Naive B cell (primary cell): ENCODE measurements at regions not wholly inside any gene's neighbourhood (a gene's known extent, or its start where the extent isn't known, plus 50 kb on each side); places are given as distances from the start of the nearest gene placed in this dataset.

Source experiments
- ATAC-seq, 2 donors: fragments of 150-1000 bp; cut with Tn5 transposase; 2 replicates each; pipeline ENCODE4 v1.10.0; 2021; ENCODE audit warnings: low read depth in 2 of 2, mild to moderate bottlenecking in 2 of 2, moderate library complexity in 2 of 2
- DNase-seq: peaks from one replicate; pipeline ENCODE4 v3.0.0; 2022
- H3K27ac Mint-ChIP-seq, 6 donors: one replicate each; pipeline ENCODE4 v1.8.0; 2020 to 2022; ENCODE audit warnings: mild to moderate bottlenecking in 6 of 6, mixed read lengths in 6 of 6, moderate library complexity in 5 of 6, inconsistent platforms in 2 of 6
- H3K27me3 Mint-ChIP-seq, 3 donors: one replicate each; pipeline ENCODE4 v1.8.0; 2021 to 2022; ENCODE audit warnings: mixed read lengths in 3 of 3, mild to moderate bottlenecking in 1 of 3
- H3K36me3 Mint-ChIP-seq, 2 donors: one replicate each; pipeline ENCODE4 v1.8.0; 2020 to 2022; ENCODE audit warnings: mixed read lengths in 2 of 2, inconsistent platforms in 1 of 2, mild to moderate bottlenecking in 1 of 2
- H3K4me1 Mint-ChIP-seq, 3 donors: one replicate each; pipeline ENCODE4 v1.8.0; 2020 to 2022; ENCODE audit warnings: mixed read lengths in 3 of 3, inconsistent platforms in 1 of 3, mild to moderate bottlenecking in 1 of 3, moderate library complexity in 1 of 3
- H3K4me3 Mint-ChIP-seq, 8 donors: one replicate each; pipeline ENCODE4 v1.8.0; 2020 to 2022; ENCODE audit warnings: mild to moderate bottlenecking in 8 of 8, mixed read lengths in 8 of 8, moderate library complexity in 8 of 8, inconsistent platforms in 2 of 8
- H3K9me3 Mint-ChIP-seq, 7 donors: one replicate each; pipeline ENCODE4 v1.8.0; 2020 to 2022; ENCODE audit warnings: mixed read lengths in 7 of 7, mild to moderate bottlenecking in 5 of 7, inconsistent platforms in 2 of 7, moderate library complexity in 1 of 7

DNA sequence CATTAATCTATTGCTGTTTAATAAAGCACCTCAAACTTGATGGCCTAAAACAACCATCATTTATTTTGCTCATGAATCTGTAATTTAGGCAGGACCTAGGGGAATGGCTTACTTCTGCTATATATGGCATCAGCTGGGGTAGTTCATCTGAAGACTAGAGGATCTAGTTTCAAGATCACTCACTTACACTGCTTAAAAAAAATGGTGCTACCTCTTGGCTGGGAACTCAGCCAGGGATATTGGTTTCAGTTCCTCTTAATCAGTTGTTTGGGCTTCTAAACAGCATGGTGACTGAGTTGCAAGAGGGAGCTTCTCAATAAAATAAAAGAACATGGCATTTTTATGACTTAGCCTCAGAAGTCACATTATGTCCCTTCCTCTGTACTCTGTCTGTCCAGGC, 142.0 kb downstream of the FAM114A2 start:
- ATAC-seq, result no peak
- H3K4me3 Mint-ChIP-seq, result no peak overlapping the region
- no peaks in the 10 kb centered on the region for H3K4me1 Mint-ChIP-seq
- H3K36me3 Mint-ChIP-seq, result no peaks in the 10 kb centered on the region
- no peak overlapping the region for H3K27ac Mint-ChIP-seq
- H3K9me3 Mint-ChIP-seq, result peaks cover 0 to 5% (median 0%) of the 10 kb centered on the region in 7 donors
- no peak for DNase-seq
- peaks cover 1 to 17% (median 9%) of the 10 kb centered on the region in 3 donors for H3K27me3 Mint-ChIP-seq

DNA sequence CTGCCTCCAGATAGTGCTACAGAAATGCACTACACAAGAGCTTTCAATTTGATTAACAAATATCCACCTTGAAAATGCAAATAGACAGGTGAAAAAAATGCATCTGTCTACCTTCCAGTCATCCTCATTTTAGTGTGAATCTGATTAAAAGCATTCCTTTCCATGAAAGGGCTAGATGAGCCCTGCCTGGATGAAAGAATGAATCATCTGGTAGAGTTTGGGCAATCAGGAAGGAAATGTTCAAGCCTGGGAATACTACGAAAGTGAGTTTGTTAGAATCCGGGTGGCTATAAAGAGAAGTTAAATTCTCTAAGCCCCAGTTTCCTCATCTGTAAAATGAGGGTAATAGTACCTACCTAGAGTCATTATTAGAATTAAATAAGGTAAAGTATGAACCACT, 142.6 kb downstream of the FAM114A2 start:
- Mint-ChIP-seq H3K4me3 (no peak overlapping the region), H3K9me3 (peaks cover 0 to 5% (median 0%) of the 10 kb centered on the region in 7 donors), H3K27ac (no peak overlapping the region), H3K27me3 (peaks cover 4 to 17% (median 9%) of the 10 kb centered on the region in 3 donors), H3K36me3 (no peaks in the 10 kb centered on the region), H3K4me1 (no peaks in the 10 kb centered on the region)
- no peak for ATAC-seq
- DNase-seq, result no peak

DNA sequence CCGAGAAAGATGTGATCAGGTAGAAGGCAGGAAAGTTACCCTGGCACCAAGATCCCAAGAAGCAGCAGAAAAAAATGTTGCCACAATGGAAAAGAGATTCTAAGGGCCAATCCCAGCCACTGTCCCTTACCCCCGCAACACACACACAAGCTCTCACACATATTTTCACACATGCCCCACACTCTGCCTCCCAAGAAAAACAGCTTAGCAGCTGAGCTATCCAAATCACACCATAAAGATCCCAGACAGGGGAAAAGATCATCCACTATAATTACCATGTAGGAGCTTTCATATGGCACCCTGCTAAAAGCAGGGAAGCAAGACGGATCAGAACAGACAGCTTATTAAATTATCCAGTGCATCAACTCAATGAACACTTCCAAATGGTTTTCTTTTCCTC, 143.4 kb downstream of the FAM114A2 start:
- no peaks in the 10 kb centered on the region for H3K36me3 Mint-ChIP-seq
- ATAC-seq, result no peak

DNA sequence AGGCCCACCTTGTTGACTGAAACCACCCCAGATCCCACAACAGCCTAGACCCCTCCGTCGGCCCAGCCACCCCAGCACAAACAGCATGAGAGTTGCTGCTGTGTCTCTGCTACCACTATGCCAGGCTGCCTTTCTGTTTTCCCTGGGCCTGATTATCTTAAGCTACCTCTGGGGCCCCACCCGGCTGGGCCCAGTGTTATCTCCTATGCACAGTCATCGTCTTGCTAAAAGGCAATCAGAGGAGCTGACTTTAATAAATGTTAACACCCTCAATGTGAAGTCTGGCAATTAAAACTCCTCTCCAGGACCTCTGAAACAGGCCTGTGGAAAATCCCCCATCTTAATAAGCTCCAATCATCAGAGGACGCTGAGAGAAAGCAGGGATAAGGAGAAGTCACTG, 144.9 kb downstream of the FAM114A2 start:
- Mint-ChIP-seq H3K4me3 (no peak overlapping the region), H3K36me3 (no peaks in the 10 kb centered on the region), H3K27ac (peak overlapping the region in 2 of 6 donors; percentile 4 to 12), H3K27me3 (peaks cover 4 to 17% (median 9%) of the 10 kb centered on the region in 3 donors), H3K4me1 (no peaks in the 10 kb centered on the region), H3K9me3 (peaks cover 0 to 5% (median 0%) of the 10 kb centered on the region in 7 donors)
- DNase-seq (no peak), ATAC-seq (no peak)

More for the DNA sequence above, 143.4 kb downstream of the FAM114A2 start:
- H3K4me3 Mint-ChIP-seq, result no peak overlapping the region
- H3K9me3 Mint-ChIP-seq, result peaks cover 0 to 5% (median 0%) of the 10 kb centered on the region in 7 donors
- H3K4me1 Mint-ChIP-seq, result no peaks in the 10 kb centered on the region
- H3K27ac Mint-ChIP-seq, result no peak overlapping the region
- DNase-seq, result no peak
- peaks cover 4 to 17% (median 9%) of the 10 kb centered on the region in 3 donors for H3K27me3 Mint-ChIP-seq

DNA sequence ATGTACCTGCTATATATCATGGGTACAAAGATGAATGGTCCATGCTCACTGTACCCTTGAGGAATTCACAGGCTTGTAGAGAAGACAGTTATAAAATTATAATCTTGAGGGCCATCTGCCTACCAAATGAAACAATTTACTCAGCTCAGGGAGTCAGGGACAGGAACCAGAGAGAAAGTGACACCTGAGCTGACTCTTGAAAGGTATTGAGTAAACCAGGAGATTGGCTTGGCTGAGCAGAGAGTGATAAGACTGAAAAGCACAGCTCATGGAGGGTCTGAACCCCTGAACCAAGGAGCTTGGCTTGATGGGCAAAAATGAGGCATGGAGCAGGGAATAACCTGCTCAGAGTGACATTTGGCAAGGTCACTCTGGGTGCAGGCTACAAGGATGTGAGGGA, 147.3 kb downstream of the FAM114A2 start:
- Mint-ChIP-seq H3K27me3 (peaks cover 0 to 5% (median 4%) of the 10 kb centered on the region in 3 donors), H3K9me3 (no peaks in the 10 kb centered on the region)

DNA sequence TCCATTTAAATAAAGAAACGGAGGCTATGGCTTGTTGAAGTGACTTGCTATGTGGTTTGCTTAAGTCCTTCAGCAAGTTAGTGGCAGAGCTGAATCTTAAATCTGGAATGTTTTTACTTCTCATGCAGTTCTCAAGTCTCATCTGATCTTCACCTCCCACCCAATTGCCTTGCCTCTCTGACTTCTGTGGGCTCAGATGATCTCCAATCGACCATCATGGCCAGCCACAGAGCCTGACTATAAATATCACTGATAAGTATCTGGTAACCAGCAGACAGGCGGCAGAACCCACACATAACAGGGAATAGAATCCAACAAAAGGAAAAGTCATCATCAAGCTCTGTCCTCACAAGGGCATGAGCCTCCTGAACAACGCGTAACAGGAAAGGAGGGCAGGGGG, 149.9 kb downstream of the FAM114A2 start:
- Mint-ChIP-seq H3K27me3 (peaks cover 0 to 6% (median 1%) of the 10 kb centered on the region in 3 donors), H3K36me3 (no peaks in the 10 kb centered on the region), H3K9me3 (no peaks in the 10 kb centered on the region), H3K27ac (no peak overlapping the region), H3K4me1 (no peaks in the 10 kb centered on the region), H3K4me3 (no peak overlapping the region)
- DNase-seq, result no peak
- ATAC-seq, result no peak

More for the DNA sequence above, 147.3 kb downstream of the FAM114A2 start:
- Mint-ChIP-seq H3K4me1 (no peaks in the 10 kb centered on the region), H3K4me3 (no peak overlapping the region), H3K36me3 (no peaks in the 10 kb centered on the region), H3K27ac (no peak overlapping the region)
- ATAC-seq (no peak), DNase-seq (no peak)

DNA sequence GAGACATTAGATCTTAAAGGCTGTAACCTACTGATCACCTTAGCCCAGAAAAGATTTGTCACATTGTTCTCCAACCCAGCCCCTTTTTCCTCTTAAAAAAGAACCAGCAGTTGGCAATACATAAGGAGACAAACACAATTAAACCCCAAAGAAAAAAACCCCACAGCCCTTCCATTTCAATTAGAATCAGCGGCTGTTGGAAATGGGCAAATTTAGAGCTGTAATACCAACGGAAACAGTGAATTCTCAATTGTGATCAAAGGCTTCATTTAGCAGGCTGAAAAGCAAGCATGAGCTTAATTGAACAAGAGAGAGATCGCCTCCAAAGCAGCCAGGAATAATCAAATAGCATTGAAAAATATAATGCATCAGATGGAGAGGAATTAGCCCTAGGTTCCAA, 153.6 kb downstream of the FAM114A2 start:
- no peaks in the 10 kb centered on the region for H3K36me3 Mint-ChIP-seq
- H3K4me3 Mint-ChIP-seq, result no peak overlapping the region
- DNase-seq (no peak), ATAC-seq (no peak)
- H3K9me3 Mint-ChIP-seq, result peaks cover 0 to 7% (median 0%) of the 10 kb centered on the region in 7 donors
- H3K27ac Mint-ChIP-seq, result no peak overlapping the region
- peaks cover 9 to 14% (median 11%) of the 10 kb centered on the region in 3 donors for H3K27me3 Mint-ChIP-seq
- H3K4me1 Mint-ChIP-seq, result no peaks in the 10 kb centered on the region

DNA sequence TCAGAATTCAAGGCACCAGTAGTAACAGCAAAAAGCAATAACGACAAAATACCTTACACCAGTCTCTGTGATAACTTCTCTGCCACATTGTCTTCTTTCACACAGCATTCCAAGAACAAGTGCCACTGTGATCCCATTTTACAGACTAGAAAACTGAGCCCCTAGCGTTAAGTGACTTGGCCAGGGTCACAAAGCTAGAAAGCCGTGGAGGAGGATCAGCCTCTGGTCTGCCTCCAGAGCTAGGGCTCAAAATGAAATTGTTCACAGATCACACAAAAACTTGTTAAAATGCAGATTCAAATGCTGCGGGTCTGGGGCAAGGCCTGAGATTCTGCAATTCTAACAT, 154.1 kb downstream of the FAM114A2 start:
- H3K4me1 Mint-ChIP-seq, result no peaks in the 10 kb centered on the region
- DNase-seq (no peak), ATAC-seq (no peak)
- H3K36me3 Mint-ChIP-seq, result no peaks in the 10 kb centered on the region
- no peak overlapping the region for H3K4me3 Mint-ChIP-seq
- peaks cover 9 to 14% (median 11%) of the 10 kb centered on the region in 3 donors for H3K27me3 Mint-ChIP-seq
- no peak overlapping the region for H3K27ac Mint-ChIP-seq
- peaks cover 0 to 7% (median 0%) of the 10 kb centered on the region in 7 donors for H3K9me3 Mint-ChIP-seq

DNA sequence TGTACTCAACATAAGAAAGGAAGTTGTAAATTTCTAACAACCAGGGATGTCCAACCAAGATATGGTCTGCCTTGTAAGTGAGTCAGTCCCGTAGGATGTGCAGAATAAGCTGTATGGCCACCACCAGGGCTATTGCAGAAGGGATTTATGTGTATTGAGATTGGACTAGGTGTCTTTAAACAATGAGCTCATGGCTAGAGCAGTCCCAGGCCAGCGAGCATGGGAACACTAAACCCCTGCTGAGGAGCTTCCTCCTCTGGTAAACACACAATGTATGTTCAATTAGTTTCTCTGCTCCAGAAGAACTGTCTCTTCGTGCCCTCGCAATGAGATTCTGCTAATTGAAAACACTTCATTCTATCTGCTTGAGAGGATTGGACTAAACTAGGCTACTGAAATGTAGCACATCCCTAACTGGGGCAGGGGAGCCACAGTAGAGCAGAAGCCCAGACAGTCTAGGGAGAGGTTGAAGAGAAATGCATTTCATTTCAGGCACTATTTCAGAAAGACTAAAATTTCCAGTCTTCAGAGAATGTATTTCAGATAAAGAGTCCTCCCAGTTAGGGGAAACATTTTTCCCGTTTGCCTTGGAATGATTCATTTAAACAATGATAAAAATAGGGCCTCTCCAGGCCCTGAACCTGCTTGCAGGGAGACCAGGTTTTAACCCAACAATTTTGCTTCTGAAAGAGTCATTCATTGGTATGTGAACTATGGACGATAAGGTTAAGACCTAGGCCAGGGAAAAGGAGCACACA, 154.7 kb downstream of the FAM114A2 start:
- Mint-ChIP-seq H3K27ac (no peak overlapping the region), H3K36me3 (no peaks in the 10 kb centered on the region), H3K4me1 (no peaks in the 10 kb centered on the region), H3K9me3 (peaks cover 0 to 7% (median 0%) of the 10 kb centered on the region in 7 donors), H3K27me3 (peaks cover 9 to 14% (median 11%) of the 10 kb centered on the region in 3 donors), H3K4me3 (no peak overlapping the region)
- ATAC-seq (no peak), DNase-seq (no peak)

DNA sequence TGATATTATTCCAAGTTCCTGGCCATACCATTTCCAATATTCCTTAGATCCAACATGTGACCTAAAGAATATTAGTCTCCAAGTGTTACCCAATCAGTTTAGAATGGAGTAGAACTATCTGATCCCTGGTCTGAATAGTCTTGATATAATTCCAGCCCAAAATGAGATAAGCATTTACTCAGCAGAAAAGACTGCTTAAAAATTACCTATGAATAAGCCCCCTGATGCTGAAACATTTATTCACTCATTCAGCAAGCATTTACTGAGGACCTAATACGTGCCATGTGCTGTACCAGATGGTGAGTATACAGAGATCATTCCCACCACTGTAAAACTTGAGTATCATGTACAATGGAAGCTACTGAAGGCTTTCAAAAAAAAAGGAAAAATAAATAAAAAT, 157.0 kb downstream of the FAM114A2 start:
- DNase-seq, result no peak
- H3K27ac Mint-ChIP-seq, result no peak overlapping the region
- no peak overlapping the region for H3K4me3 Mint-ChIP-seq
- no peaks in the 10 kb centered on the region for H3K36me3 Mint-ChIP-seq
- H3K27me3 Mint-ChIP-seq, result peaks cover 9 to 17% (median 11%) of the 10 kb centered on the region in 3 donors
- H3K9me3 Mint-ChIP-seq, result peaks cover 0 to 7% (median 0%) of the 10 kb centered on the region in 7 donors
- no peaks in the 10 kb centered on the region for H3K4me1 Mint-ChIP-seq
- no peak for ATAC-seq

DNA sequence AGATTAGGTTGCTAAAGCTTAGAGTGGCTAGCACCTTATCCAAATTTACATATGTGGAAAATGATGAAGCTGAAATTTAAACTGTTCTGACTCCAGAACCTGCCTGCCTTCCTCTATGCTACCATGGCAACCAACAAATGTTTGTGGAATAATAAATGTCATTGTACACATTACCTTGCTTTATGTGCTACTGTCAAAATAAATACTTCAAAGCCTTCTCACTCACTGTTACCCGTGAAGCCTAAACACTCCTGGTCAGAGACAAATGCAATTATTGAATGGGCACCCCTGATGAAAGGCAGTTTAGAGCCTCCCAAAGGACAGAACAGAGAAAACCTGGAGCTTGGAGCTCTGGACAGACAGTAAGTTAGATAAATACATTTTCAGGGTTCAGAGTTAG, 158.6 kb downstream of the FAM114A2 start:
- Mint-ChIP-seq H3K4me1 (no peaks in the 10 kb centered on the region), H3K36me3 (no peaks in the 10 kb centered on the region), H3K27ac (no peak overlapping the region), H3K27me3 (peaks cover 9 to 22% (median 11%) of the 10 kb centered on the region in 3 donors), H3K4me3 (no peak overlapping the region), H3K9me3 (peaks cover 0 to 7% (median 0%) of the 10 kb centered on the region in 7 donors)
- ATAC-seq (no peak), DNase-seq (no peak)

DNA sequence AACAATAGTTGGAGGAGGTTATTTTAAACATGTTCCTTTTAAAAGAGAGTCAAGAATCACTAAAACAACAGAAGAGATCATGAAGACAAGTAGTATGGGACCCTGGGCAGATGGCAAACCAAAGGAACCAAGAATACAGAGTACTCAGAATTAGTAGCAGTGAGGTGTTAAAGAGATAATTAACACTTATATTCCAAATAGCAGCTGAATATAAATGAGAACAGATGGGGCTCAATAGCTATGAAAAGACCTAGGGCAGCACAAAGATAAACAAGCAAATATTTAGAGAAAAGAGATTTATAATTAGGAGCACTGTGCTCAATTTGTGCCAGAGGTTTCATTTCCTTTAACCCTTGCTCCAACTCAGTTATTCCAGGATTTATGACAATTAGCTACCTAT, 159.1 kb downstream of the FAM114A2 start:
- Mint-ChIP-seq H3K9me3 (peaks cover 0 to 7% (median 0%) of the 10 kb centered on the region in 7 donors), H3K4me3 (no peak overlapping the region), H3K36me3 (no peaks in the 10 kb centered on the region), H3K27ac (no peak overlapping the region), H3K27me3 (peaks cover 9 to 22% (median 11%) of the 10 kb centered on the region in 3 donors), H3K4me1 (no peaks in the 10 kb centered on the region)
- DNase-seq (no peak), ATAC-seq (no peak)

DNA sequence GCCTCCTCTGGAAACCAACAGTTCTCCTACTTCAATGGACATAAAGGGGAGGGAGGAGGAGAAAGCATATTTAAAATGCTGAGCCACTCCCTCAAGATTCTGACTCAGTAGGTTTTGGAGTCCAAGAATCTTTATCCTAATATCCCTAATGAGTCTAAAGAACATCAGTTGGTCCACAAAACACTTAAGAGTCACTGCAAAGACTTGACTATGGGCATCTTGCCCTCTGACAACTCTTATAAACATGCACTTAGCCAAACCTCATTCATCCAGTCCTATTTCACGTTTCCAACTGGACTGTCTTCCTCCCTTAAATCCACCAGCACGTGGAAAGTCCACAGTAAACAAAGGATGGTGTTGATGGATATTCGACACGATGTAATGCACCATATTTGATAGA, 172.5 kb downstream of the FAM114A2 start:
- peaks cover 0 to 14% (median 7%) of the 10 kb centered on the region in 7 donors for H3K9me3 Mint-ChIP-seq
- no peaks in the 10 kb centered on the region for H3K27me3 Mint-ChIP-seq
- H3K36me3 Mint-ChIP-seq, result no peaks in the 10 kb centered on the region
- no peak for DNase-seq
- no peaks in the 10 kb centered on the region for H3K4me1 Mint-ChIP-seq
- H3K27ac Mint-ChIP-seq, result no peak overlapping the region
- H3K4me3 Mint-ChIP-seq, result no peak overlapping the region
- ATAC-seq, result no peak

DNA sequence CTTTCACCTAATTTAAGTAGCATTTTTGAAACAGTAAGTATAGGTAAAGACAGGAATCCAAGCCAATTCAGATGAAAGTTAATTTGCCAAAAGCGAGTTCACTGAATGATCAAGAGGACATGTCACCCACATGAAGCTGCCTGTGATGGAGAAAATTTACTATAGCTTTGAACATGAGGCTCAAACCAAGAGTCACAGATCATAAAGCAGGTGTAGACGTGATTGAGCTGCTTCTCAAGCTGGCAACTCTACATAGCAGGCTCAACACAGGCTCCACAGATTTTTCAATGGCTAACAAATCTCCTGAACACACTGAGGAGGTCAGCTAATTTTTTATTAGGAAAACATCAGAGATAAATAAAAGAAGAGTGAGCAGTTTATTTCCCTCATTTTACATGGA, 173.7 kb downstream of the FAM114A2 start:
- Mint-ChIP-seq H3K9me3 (peaks cover 0 to 11% (median 3%) of the 10 kb centered on the region in 7 donors), H3K27me3 (peaks cover 0 to 3% (median 0%) of the 10 kb centered on the region in 3 donors), H3K27ac (no peak overlapping the region), H3K4me1 (no peaks in the 10 kb centered on the region), H3K36me3 (no peaks in the 10 kb centered on the region), H3K4me3 (no peak overlapping the region)
- no peak for ATAC-seq
- DNase-seq, result no peak
